Brain microvascular endothelial cell (primary cell): ENCODE measurements at regions not wholly inside any gene's neighbourhood (a gene's known extent, or its start where the extent isn't known, plus 50 kb on each side); places are given as distances from the start of the nearest gene placed in this dataset.
A peak's percentile ranks its signal among the peaks of the same experiment; 100 is the strongest.

ENCODE experiments used
- DNase-seq: peaks from one replicate; pipeline ENCODE4 v3.0.0-alpha.2; 2020
- H3K27ac ChIP-seq: fragments of 250-450 bp; sonication (Bioruptor Pico); 2 replicates; pipeline ENCODE4 v1.5.1; 2020; ENCODE audit warnings: mild to moderate bottlenecking, moderate library complexity
- H3K27me3 ChIP-seq: fragments of 250-450 bp; sonication (Bioruptor Pico); replicated peaks from 2 replicates; pipeline ENCODE4 v1.5.1; 2020; ENCODE audit warnings: mild to moderate bottlenecking
- H3K36me3 ChIP-seq: fragments of 250-450 bp; sonication (Bioruptor Pico); replicated peaks from 2 replicates; pipeline ENCODE4 v1.5.1; 2020; ENCODE audit warnings: mild to moderate bottlenecking
- H3K4me3 ChIP-seq: 2 replicates; pipeline ENCODE4 v1.5.1; 2011; ENCODE audit warnings: low read depth, mild to moderate bottlenecking, control low read depth, low read length, moderate library complexity
- CTCF ChIP-seq: IDR thresholded peaks from 2 replicates; pipeline ENCODE4 v1.5.1; 2011; ENCODE audit warnings: low read depth, mild to moderate bottlenecking, moderate library complexity, low read length, control low read depth, inconsistent platforms; ENCODE audit errors: missing control alignments
- in situ Hi-C: cut with HindIII; loops from 2 replicates; pipeline ENCODE4 v1.10.0; 2017; ENCODE audit warnings: low sequenced_read_pairs, low pct_ligation_motif_present

- Histone ChIP-seq H3K27me3 (no peaks in the 10 kb centered on the region), H3K4me3 (no peak overlapping the region), H3K27ac (no peak overlapping the region), H3K36me3 (no peaks in the 10 kb centered on the region)
- in situ Hi-C loops: no loop called here
- DNase-seq: no peak
- TF ChIP-seq CTCF: no peak
Measured at GRCh38 chr18:41311571-41312547, 643.2 kb upstream of the PIK3C3 start.

GRCh38 chr18:41297740-41298139, 657.3 kb upstream of the PIK3C3 start:
- in situ Hi-C loops: no loop called here
- no peak overlapping the region for H3K27ac ChIP-seq

DNA sequence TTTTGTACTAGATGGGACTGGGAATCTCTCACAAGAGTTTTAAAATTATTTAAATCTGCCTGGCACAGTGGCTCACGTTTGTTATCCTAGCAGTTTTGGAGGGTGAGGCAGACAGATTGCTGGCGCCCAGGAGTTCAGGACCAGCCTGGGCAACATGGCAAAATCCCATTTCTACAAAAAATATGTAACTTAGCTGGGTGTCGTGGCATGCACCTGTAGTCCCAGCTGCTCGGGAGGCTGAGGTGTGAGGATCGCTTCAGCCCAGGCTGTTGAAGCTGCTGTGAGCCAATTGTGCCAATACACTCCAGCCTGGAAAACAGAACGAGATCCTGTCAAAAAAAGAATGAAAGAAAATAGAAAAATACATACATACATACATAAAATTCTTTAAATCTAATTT, 685.7 kb upstream of the PIK3C3 start:
- TF ChIP-seq CTCF: no peak
- Histone ChIP-seq H3K4me3 (no peak overlapping the region), H3K27ac (no peak overlapping the region), H3K36me3 (no peaks in the 10 kb centered on the region), H3K27me3 (no peaks in the 10 kb centered on the region)
- no peak for DNase-seq
- in situ Hi-C loops: no loop called here

More at GRCh38 chr18:41297740-41298139, 657.3 kb upstream of the PIK3C3 start:
- no peaks in the 10 kb centered on the region for H3K27me3 ChIP-seq
- no peaks in the 10 kb centered on the region for H3K36me3 ChIP-seq
- DNase-seq: no peak
- TF ChIP-seq CTCF: no peak
- H3K4me3 ChIP-seq: no peak overlapping the region

DNA sequence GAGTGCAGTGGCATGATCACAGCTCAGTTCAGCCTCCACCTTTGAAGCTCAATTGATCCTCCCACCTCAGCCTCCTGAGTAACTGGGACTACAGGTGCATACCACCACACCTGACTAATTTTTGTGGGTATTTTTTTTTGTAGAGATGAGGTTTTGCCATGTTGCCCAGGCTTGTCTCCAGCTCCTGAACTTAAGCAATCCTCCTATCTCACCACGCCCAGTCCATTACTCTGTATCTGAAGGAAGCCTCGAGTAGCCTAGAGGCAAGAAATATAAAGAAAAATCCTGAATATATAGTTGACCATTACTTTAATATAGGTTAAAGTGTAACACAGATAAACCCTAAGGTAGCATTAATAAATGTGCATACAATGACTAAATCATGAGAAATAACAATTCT, 686.8 kb upstream of the PIK3C3 start:
- TF ChIP-seq CTCF: no peak
- no peak for DNase-seq
- Histone ChIP-seq H3K4me3 (no peak overlapping the region), H3K27me3 (no peaks in the 10 kb centered on the region), H3K36me3 (no peaks in the 10 kb centered on the region), H3K27ac (no peak overlapping the region)
- in situ Hi-C loops: no loop called here

DNA sequence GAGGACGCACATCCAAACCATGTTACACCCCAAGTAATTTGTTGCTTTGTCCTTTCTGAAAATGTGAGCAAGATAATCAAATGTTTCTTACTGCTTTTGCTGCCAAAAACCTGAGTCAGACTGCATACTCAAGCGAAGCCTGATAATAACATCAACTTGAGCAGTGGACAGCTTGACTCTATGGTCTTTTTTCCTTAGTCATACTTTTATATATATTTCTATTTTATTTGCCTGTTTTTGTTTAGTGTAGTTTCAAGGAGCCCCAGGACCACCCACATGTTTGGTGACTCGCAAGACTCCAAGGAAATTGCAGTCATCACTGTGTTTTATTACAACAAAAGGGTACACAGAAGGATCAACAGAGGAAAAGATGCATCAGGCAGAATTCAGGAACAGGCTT, 688.4 kb upstream of the PIK3C3 start:
- Histone ChIP-seq H3K4me3 (no peak overlapping the region), H3K36me3 (no peaks in the 10 kb centered on the region), H3K27me3 (no peaks in the 10 kb centered on the region), H3K27ac (no peak overlapping the region)
- DNase-seq: peak; percentile 20
- TF ChIP-seq CTCF: no peak
- in situ Hi-C loops: no loop called here
